K562 (cell line): ENCODE measurements at regions not wholly inside any gene's neighbourhood (a gene's known extent, or its start where the extent isn't known, plus 50 kb on each side); places are given as distances from the start of the nearest gene placed in this dataset.

Experiments
- ATAC-seq: fragments of 200-7000 bp; cut with Tn5 transposase; 3 replicates; pipeline ENCODE4 v1.9.1; 2020; ENCODE audit warnings: moderate library complexity
- BruUV-seq: library from RNA; stranded (reverse); fragments of 400-500 nt; replicated peaks from 2 replicates; lab custom pipeline; 2021; lab: Mats Ljungman, UMichigan
- CTCF ChIA-PET: fragments of 300-600 bp; formaldehyde crosslinking; extraction: SDS; loops from one replicate; lab custom pipeline; 2021; ENCODE audit warnings: low intra/inter-chr PET ratio; lab: Yijun Ruan, JAX
- POLR2A ChIA-PET: fragments of 300-600, 350-650 bp; sonication (Branson Sonifier 250); formaldehyde crosslinking; extraction: SDS; loops from one replicate; lab custom pipeline; 2021; ENCODE audit warnings: antibody characterized with exemption, inconsistent platforms; lab: Yijun Ruan, JAX
- DNase-seq, 4 experiments: peaks; one replicate each; pipeline versions ENCODE4 v3.0.0 to v3.0.0-alpha.2; 2011 to 2018; ENCODE audit warnings: low spot score in 3 of 4, mixed read lengths in 3 of 4; ENCODE audit errors: extremely low read depth in 1 of 4
- FAIRE-seq: peaks from 2 replicates; lab custom pipeline; 2011; peaks lifted over from hg19 to GRCh38; lab: Jason Lieb, UNC
- H2AFZ ChIP-seq: 2 replicates; pipeline ENCODE4 v1.6.0; 2011; ENCODE audit warnings: low read depth, low read length, control low read depth, inconsistent platforms
- H3K27ac ChIP-seq: fragments of 200-600 bp; 3 replicates; pipeline ENCODE4 v1.8.0; 2011; ENCODE audit warnings: low read depth, mild to moderate bottlenecking, control low read depth, inconsistent platforms, low read length, moderate library complexity, mixed read lengths; ENCODE audit errors: extremely low read depth
- H3K27me3 ChIP-seq, 2 experiments: fragments of 300-600 bp in 1 of 2; 2 replicates in 1 of 2; 3 replicates in 1 of 2; pipeline versions ENCODE4 v1.6.0 to v1.8.0; 2011; ENCODE audit warnings: inconsistent platforms in 2 of 2, low read length in 2 of 2, mild to moderate bottlenecking in 1 of 2, mixed read lengths in 1 of 2, moderate library complexity in 1 of 2; ENCODE audit not compliant: control insufficient read depth in 2 of 2, insufficient read depth in 2 of 2
- H3K36me3 ChIP-seq: fragments of 300-600 bp; 3 replicates; pipeline ENCODE4 v1.8.0; 2011; ENCODE audit warnings: mild to moderate bottlenecking, low read length, inconsistent platforms; ENCODE audit not compliant: control insufficient read depth, insufficient read depth
- H3K4me1 ChIP-seq, 2 experiments: fragments of 200-600 bp in 1 of 2; replicated peaks in 1 of 2; 2 replicates in 1 of 2; 3 replicates in 1 of 2; pipeline versions ENCODE4 v1.5.1 to v1.8.0; 2011; ENCODE audit warnings: inconsistent platforms in 2 of 2, low read length in 2 of 2, mild to moderate bottlenecking in 1 of 2, mixed read lengths in 1 of 2, moderate library complexity in 1 of 2; ENCODE audit not compliant: control insufficient read depth in 2 of 2, insufficient read depth in 2 of 2
- H3K4me2 ChIP-seq: 2 replicates; pipeline ENCODE4 v1.6.1; 2011; ENCODE audit warnings: low read length, control low read depth, inconsistent platforms, mixed read lengths; ENCODE audit not compliant: insufficient read depth
- H3K4me3 ChIP-seq: fragments of 200-600 bp; sonication (generic), shearing (Covaris generic); 2 replicates; pipeline ENCODE4 v1.5.1; 2016; ENCODE audit warnings: control low read depth, inconsistent platforms
- H3K79me2 ChIP-seq: fragments of 200-600 bp; 3 replicates; pipeline ENCODE4 v1.8.0; 2011; ENCODE audit warnings: low read length, inconsistent platforms; ENCODE audit not compliant: control insufficient read depth, insufficient read depth
- H3K9ac ChIP-seq, 2 experiments: 2 replicates each; pipeline versions ENCODE4 v1.6.0 to v1.6.1; 2011; ENCODE audit warnings: low read depth in 2 of 2, low read length in 2 of 2, control low read depth in 1 of 2, inconsistent platforms in 1 of 2, mild to moderate bottlenecking in 1 of 2, mixed read lengths in 1 of 2; ENCODE audit not compliant: insufficient read depth in 1 of 2
- H3K9me1 ChIP-seq: one replicate; pipeline ENCODE4 v1.6.0; 2011; ENCODE audit warnings: inconsistent platforms, mild to moderate bottlenecking, low read length, moderate library complexity; ENCODE audit not compliant: control insufficient read depth, insufficient read depth
- H3K9me3 ChIP-seq: replicated peaks from 2 replicates; pipeline ENCODE4 v1.5.1; 2011; ENCODE audit warnings: low read depth, low read length, inconsistent platforms; ENCODE audit not compliant: control insufficient read depth, insufficient read depth
- H4K20me1 ChIP-seq: replicated peaks from 2 replicates; pipeline ENCODE4 v1.6.1; 2011; ENCODE audit warnings: low read length, inconsistent platforms, mixed read lengths; ENCODE audit not compliant: control insufficient read depth, insufficient read depth
- FOSL1 ChIP-seq: fragments of 200-800 bp; sonication (Bioruptor generic); conservative IDR thresholded peaks from 2 replicates; pipeline ENCODE4 v1.6.1; 2016; ENCODE audit warnings: missing genetic modification characterization, missing compliant biosample characterization
- WGBS: fragments of 100-300 bp; shearing (Covaris generic); methylation state at CpG from one replicate; pipeline ENCODE4 v1.1.6; 2016; ENCODE audit warnings: low coverage, mixed read lengths; ENCODE audit not compliant: insufficient coverage; ENCODE audit errors: missing lambda C conversion rate; 5-methylcytosine and 5-hydroxymethylcytosine counted together
- in situ Hi-C: fragments of 300-500 bp; cut with MboI; formaldehyde crosslinking; loops from 4 replicates; pipeline ENCODE4 v1.15.0; 2018; ENCODE audit warnings: inconsistent platforms, mixed read lengths
- intact Hi-C: fragments of 100-400 bp; cut with micrococcal nuclease; formaldehyde crosslinking; loops from 2 replicates; pipeline ENCODE4 v1.14.2; 2022
- TF ChIP-seq, protein P1 (sequence below): fragments of 450-650 bp; IDR thresholded peaks from 2 replicates; pipeline ENCODE4 v1.6.1; 2017; ENCODE audit warnings: antibody characterized with exemption

GRCh38 chr14:98952593-98953350 lies 319.2 kb downstream of the BCL11B start:
- Histone ChIP-seq H4K20me1 (no peaks in the 10 kb centered on the region), H3K9me3 (no peaks in the 10 kb centered on the region), H3K79me2 (no peaks in the 10 kb centered on the region), H3K9me1 (no peaks in the 10 kb centered on the region), H3K27ac (no peak overlapping the region), H3K27me3 (peaks cover 0 to 14% of the 10 kb centered on the region in 2 experiments; a peak in 2 of 5 replicates), H3K4me1 (no peaks in the 10 kb centered on the region), H3K36me3 (no peaks in the 10 kb centered on the region), H2AFZ (no peak overlapping the region), H3K9ac (no peak overlapping the region), H3K4me2 (no peak overlapping the region), H3K4me3 (no peak overlapping the region)
- BruUV-seq = no TSS peak
- ATAC-seq = no peak
- 0% methylated on average over 8 of the region's 9 CpGs for WGBS
- intact Hi-C loops = no loop called here
- no peak for FAIRE-seq
- POLR2A ChIA-PET = interaction anchor here (0.7 kb wide), 1 partner anchor 13 kb away, joined by 4 read pairs; no protein-coding TSS in a partner anchor
- peak; percentile 78 for TF ChIP-seq FOSL1 (tag)
- TF ChIP-seq, protein P1, sequence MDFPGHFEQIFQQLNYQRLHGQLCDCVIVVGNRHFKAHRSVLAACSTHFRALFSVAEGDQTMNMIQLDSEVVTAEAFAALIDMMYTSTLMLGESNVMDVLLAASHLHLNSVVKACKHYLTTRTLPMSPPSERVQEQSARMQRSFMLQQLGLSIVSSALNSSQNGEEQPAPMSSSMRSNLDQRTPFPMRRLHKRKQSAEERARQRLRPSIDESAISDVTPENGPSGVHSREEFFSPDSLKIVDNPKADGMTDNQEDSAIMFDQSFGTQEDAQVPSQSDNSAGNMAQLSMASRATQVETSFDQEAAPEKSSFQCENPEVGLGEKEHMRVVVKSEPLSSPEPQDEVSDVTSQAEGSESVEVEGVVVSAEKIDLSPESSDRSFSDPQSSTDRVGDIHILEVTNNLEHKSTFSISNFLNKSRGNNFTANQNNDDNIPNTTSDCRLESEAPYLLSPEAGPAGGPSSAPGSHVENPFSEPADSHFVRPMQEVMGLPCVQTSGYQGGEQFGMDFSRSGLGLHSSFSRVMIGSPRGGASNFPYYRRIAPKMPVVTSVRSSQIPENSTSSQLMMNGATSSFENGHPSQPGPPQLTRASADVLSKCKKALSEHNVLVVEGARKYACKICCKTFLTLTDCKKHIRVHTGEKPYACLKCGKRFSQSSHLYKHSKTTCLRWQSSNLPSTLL = no peak
- DNase-seq = peak in 1 of 4 experiments; percentile 1
- CTCF ChIA-PET = no interaction called here
- in situ Hi-C loops = no loop called here
